ENCODE measurements at regions not wholly inside any gene's neighbourhood (a gene's known extent, or its start where the extent isn't known, plus 50 kb on each side); places are given as distances from the start of the nearest gene placed in this dataset.

- no peak for DNase-seq
Observed at GRCh38 chr16:86306011-86306644, 204.2 kb upstream of the FOXF1 start.

GRCh38 chr16:86306811-86307513 lies 203.4 kb upstream of the FOXF1 start:
- DNase-seq = no peak

GRCh38 chr16:86307514-86307903 lies 202.8 kb upstream of the FOXF1 start:
- no peak for DNase-seq

GRCh38 chr16:86308514-86308913 lies 201.8 kb upstream of the FOXF1 start:
- no peak for DNase-seq

- no peak for DNase-seq
Observed at GRCh38 chr16:86313631-86314030, 196.7 kb upstream of the FOXF1 start.

GRCh38 chr16:86314402-86315025 lies 195.8 kb upstream of the FOXF1 start:
- no peak for DNase-seq

GRCh38 chr16:86316967-86317812 lies 193.1 kb upstream of the FOXF1 start:
- DNase-seq = no peak

GRCh38 chr16:86317813-86318650 lies 192.3 kb upstream of the FOXF1 start:
- no peak for DNase-seq

GRCh38 chr16:86319585-86320236 lies 190.6 kb upstream of the FOXF1 start:
- DNase-seq = no peak

- no peak for DNase-seq
Observed at GRCh38 chr16:86320237-86320595, 190.1 kb upstream of the FOXF1 start.

GRCh38 chr16:86321491-86321890 lies 188.8 kb upstream of the FOXF1 start:
- DNase-seq = no peak

GRCh38 chr16:86322283-86322682 lies 188.0 kb upstream of the FOXF1 start:
- DNase-seq = no peak

GRCh38 chr16:86322806-86323205 lies 187.5 kb upstream of the FOXF1 start:
- no peak for DNase-seq

GRCh38 chr16:86324320-86324719 lies 186.0 kb upstream of the FOXF1 start:
- no peak for DNase-seq

GRCh38 chr16:86325360-86325759 lies 185.0 kb upstream of the FOXF1 start:
- DNase-seq = no peak

- DNase-seq = no peak
Observed at GRCh38 chr16:86325895-86326294, 184.4 kb upstream of the FOXF1 start.

- no peak for DNase-seq
Observed at GRCh38 chr16:86327321-86327720, 183.0 kb upstream of the FOXF1 start.

- no peak for DNase-seq
Observed at GRCh38 chr16:86330906-86331305, 179.4 kb upstream of the FOXF1 start.

- DNase-seq = no peak
Observed at GRCh38 chr16:86334079-86334635, 176.2 kb upstream of the FOXF1 start.

GRCh38 chr16:86335266-86336172 lies 174.8 kb upstream of the FOXF1 start:
- no peak for DNase-seq

GRCh38 chr16:86337138-86337537 lies 173.2 kb upstream of the FOXF1 start:
- no peak for DNase-seq

All from activated CD8-positive, alpha-beta memory T cell treated with anti-CD3 and anti-CD28 coated beads, Interleukin-2, amount 50 U/mL, for 4 hours (primary cell).